ENCODE measurements at regions not wholly inside any gene's neighbourhood (a gene's known extent, or its start where the extent isn't known, plus 50 kb on each side); places are given as distances from the start of the nearest gene placed in this dataset.

DNA sequence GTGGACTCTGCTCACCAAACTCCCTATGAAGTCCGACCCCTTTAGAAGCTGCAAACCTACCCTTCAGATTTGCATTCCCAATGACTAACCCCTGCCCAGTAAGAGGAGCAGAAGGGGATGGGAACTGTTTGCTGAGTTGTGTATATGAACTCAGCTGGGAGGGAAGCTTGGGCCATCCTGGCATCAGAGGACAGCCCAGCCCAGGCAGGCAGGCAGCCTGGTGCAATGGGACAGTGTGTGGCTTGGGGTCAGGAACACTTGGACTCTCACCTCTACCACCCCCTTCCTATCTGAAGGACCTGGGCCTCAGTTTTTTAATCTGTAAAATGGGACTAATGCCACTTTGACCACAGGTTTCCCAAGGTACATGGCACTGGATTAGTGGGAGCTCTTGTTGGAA is 147.4 kb upstream of the GPR26 start:
- intact Hi-C loops (cut with micrococcal nuclease), result no loop called here
- H3K9me3 Mint-ChIP-seq, result no peaks in the 10 kb centered on the region
- H3K4me1 ChIP-seq (ENCODE audit: insufficient read depth, low read length), result no peaks in the 10 kb centered on the region
- H3K4me1 Mint-ChIP-seq, result no peaks in the 10 kb centered on the region
- no peaks in the 10 kb centered on the region for H3K27me3 ChIP-seq (ENCODE audit: insufficient read depth, low read length)
- H3K27ac Mint-ChIP-seq, result no peak overlapping the region
- no peaks in the 10 kb centered on the region for H3K36me3 Mint-ChIP-seq
- no peak for DNase-seq
- H3K9me3 ChIP-seq (ENCODE audit: control insufficient read depth in 1 of 2, low read length in 2 of 2), result no peaks in the 10 kb centered on the region
- H3K4me3 ChIP-seq (ENCODE audit: low read length in 2 of 2), result no peak overlapping the region
- H3K27ac ChIP-seq (ENCODE audit: low read depth, low read length), result no peak overlapping the region
- no peak overlapping the region for H3K4me3 Mint-ChIP-seq
- POLR2A ChIA-PET (ENCODE audit: partially characterized antibody), result no interaction called here
- CTCF ChIA-PET (ENCODE audit: partially characterized antibody), result no interaction called here
- H3K36me3 ChIP-seq (ENCODE audit: insufficient read depth, low read length), result no peaks in the 10 kb centered on the region
- peaks cover 3 to 21% of the 10 kb centered on the region in 2 donors for H3K27me3 Mint-ChIP-seq

DNA sequence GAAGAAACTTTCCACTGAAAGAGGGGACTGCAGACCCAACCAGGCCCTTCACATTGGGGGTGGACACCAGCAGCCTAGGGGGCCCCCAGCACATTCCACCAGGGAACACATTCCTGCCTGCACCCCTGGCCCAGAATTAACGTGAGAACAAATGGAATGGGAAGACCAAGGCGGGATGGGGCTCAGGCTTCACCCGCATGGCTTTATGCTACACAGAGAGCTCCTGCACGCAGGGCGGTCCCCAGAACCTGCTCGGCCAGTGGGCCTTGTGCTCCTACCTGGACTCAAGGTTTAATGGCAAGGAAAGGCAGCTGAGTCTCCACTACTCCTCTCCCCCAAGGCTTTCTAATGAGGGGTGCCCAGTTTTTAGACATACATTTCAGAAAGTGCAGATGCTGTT is 146.3 kb upstream of the GPR26 start:
- Histone ChIP-seq H3K36me3 (ENCODE audit: insufficient read depth, low read length) (no peaks in the 10 kb centered on the region), H3K27ac (ENCODE audit: low read depth, low read length) (no peak overlapping the region), H3K4me1 (ENCODE audit: insufficient read depth, low read length) (no peaks in the 10 kb centered on the region), H3K4me3 (ENCODE audit: low read length in 2 of 2) (no peak overlapping the region), H3K27me3 (ENCODE audit: insufficient read depth, low read length) (no peaks in the 10 kb centered on the region), H3K9me3 (ENCODE audit: control insufficient read depth in 1 of 2, low read length in 2 of 2) (no peaks in the 10 kb centered on the region)
- H3K4me3 Mint-ChIP-seq, result no peak overlapping the region
- H3K27me3 Mint-ChIP-seq, result peaks cover 3 to 22% of the 10 kb centered on the region in 2 donors
- ChIA-PET POLR2A (ENCODE audit: partially characterized antibody) (no interaction called here), CTCF (ENCODE audit: partially characterized antibody) (no interaction called here)
- DNase-seq, result no peak
- no peak overlapping the region for H3K27ac Mint-ChIP-seq
- no peaks in the 10 kb centered on the region for H3K4me1 Mint-ChIP-seq
- H3K36me3 Mint-ChIP-seq, result no peaks in the 10 kb centered on the region
- no peaks in the 10 kb centered on the region for H3K9me3 Mint-ChIP-seq
- intact Hi-C loops (cut with micrococcal nuclease), result no loop called here

DNA sequence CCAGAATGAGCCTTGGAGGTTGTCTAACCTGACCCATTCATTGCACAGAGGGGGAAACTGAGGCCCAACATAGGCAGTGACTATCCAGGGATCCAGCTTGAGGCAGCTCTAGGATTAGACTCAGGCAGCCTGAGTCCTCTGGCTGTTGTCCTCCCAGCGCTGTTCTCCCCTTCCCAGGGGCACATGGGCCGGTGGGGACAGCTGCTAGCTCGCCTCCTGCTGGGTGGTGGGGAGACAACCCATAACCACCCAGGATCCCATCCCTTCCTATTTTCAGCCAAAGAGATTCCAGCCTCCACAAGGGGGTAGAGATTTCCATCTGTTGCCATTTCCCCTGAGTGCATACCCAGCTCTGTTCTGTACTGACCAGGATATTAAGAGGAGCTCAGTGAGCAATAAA is 145.1 kb upstream of the GPR26 start:
- Mint-ChIP-seq H3K9me3 (no peaks in the 10 kb centered on the region), H3K27me3 (peaks cover 3 to 18% of the 10 kb centered on the region in 2 donors), H3K36me3 (no peaks in the 10 kb centered on the region), H3K27ac (no peak overlapping the region), H3K4me1 (no peaks in the 10 kb centered on the region), H3K4me3 (no peak overlapping the region)
- POLR2A ChIA-PET (ENCODE audit: partially characterized antibody), result no interaction called here
- no peak for DNase-seq
- H3K4me1 ChIP-seq (ENCODE audit: insufficient read depth, low read length), result no peaks in the 10 kb centered on the region
- no peaks in the 10 kb centered on the region for H3K9me3 ChIP-seq (ENCODE audit: control insufficient read depth in 1 of 2, low read length in 2 of 2)
- no peaks in the 10 kb centered on the region for H3K36me3 ChIP-seq (ENCODE audit: insufficient read depth, low read length)
- no peaks in the 10 kb centered on the region for H3K27me3 ChIP-seq (ENCODE audit: insufficient read depth, low read length)
- intact Hi-C loops (cut with micrococcal nuclease), result no loop called here
- CTCF ChIA-PET (ENCODE audit: partially characterized antibody), result no interaction called here
- H3K4me3 ChIP-seq (ENCODE audit: low read length in 2 of 2), result no peak overlapping the region
- H3K27ac ChIP-seq (ENCODE audit: low read depth, low read length), result no peak overlapping the region

DNA sequence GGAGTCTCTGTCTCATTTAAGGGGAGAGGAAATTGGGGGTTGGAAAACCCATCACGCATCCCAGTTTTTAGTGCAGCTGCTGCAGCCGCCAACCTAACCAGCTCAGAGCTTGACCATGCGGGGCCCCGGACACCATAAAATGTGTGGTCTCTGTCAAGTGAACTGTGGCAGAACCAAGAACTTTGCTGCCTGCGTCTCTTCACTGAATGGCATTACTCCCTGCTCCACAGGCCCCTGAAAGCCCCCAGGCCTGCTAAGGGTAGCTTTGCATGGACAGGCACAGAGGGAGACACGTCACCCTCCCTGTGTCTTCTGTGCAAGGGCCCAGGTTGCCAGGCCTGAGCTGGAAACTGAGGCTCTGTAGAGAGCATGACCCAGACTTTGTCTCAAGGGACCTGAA is 144.6 kb upstream of the GPR26 start:
- no peaks in the 10 kb centered on the region for H3K27me3 ChIP-seq (ENCODE audit: insufficient read depth, low read length)
- POLR2A ChIA-PET (ENCODE audit: partially characterized antibody), result no interaction called here
- H3K4me3 Mint-ChIP-seq, result no peak overlapping the region
- H3K36me3 Mint-ChIP-seq, result no peaks in the 10 kb centered on the region
- H3K9me3 Mint-ChIP-seq, result no peaks in the 10 kb centered on the region
- no peaks in the 10 kb centered on the region for H3K36me3 ChIP-seq (ENCODE audit: insufficient read depth, low read length)
- CTCF ChIA-PET (ENCODE audit: partially characterized antibody), result no interaction called here
- no peak overlapping the region for H3K4me3 ChIP-seq (ENCODE audit: low read length in 2 of 2)
- H3K27me3 Mint-ChIP-seq, result peaks cover 3 to 13% of the 10 kb centered on the region in 2 donors
- intact Hi-C loops (cut with micrococcal nuclease), result no loop called here
- no peak for DNase-seq
- H3K9me3 ChIP-seq (ENCODE audit: control insufficient read depth in 1 of 2, low read length in 2 of 2), result no peaks in the 10 kb centered on the region
- no peaks in the 10 kb centered on the region for H3K4me1 ChIP-seq (ENCODE audit: insufficient read depth, low read length)
- H3K27ac ChIP-seq (ENCODE audit: low read depth, low read length), result no peak overlapping the region
- no peaks in the 10 kb centered on the region for H3K4me1 Mint-ChIP-seq
- no peak overlapping the region for H3K27ac Mint-ChIP-seq

DNA sequence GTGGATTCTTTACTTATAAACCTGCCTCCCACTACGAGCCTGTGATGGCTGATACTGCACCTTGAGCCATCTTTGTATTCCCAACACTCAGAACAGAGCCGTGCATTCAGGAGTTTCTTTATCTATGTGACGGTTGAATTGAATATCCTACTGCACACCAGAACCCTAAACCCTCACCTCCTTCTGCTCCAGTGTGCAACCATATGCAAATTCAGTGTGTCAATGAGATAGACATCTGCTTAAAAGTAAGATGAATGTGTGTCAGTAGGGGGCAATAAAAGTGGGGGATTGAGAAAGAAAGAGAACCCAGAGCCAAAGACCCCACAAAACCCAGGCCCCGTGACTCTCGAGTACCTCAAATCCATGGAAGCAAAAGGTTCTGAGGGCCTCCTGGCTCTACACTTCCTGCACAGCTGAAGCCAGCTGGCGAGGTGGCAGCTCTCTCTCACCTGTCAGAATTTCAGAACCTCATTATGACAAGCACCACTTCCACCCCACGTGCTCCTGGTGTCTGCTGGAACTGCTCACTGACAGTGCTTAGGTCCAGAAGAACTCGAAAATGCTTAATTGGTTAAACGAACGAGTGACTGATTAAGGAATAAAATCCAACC is 143.3 kb upstream of the GPR26 start:
- H3K27ac Mint-ChIP-seq, result no peak overlapping the region
- no peak overlapping the region for H3K4me3 Mint-ChIP-seq
- DNase-seq, result no peak
- H3K4me1 ChIP-seq (ENCODE audit: insufficient read depth, low read length), result no peaks in the 10 kb centered on the region
- H3K27me3 ChIP-seq (ENCODE audit: insufficient read depth, low read length), result no peaks in the 10 kb centered on the region
- H3K36me3 Mint-ChIP-seq, result no peaks in the 10 kb centered on the region
- intact Hi-C loops (cut with micrococcal nuclease), result no loop called here
- no peaks in the 10 kb centered on the region for H3K9me3 ChIP-seq (ENCODE audit: control insufficient read depth in 1 of 2, low read length in 2 of 2)
- no peaks in the 10 kb centered on the region for H3K36me3 ChIP-seq (ENCODE audit: insufficient read depth, low read length)
- POLR2A ChIA-PET (ENCODE audit: partially characterized antibody), result no interaction called here
- H3K27me3 Mint-ChIP-seq, result peaks cover 4 to 12% of the 10 kb centered on the region in 2 donors
- no peak overlapping the region for H3K4me3 ChIP-seq (ENCODE audit: low read length in 2 of 2)
- H3K27ac ChIP-seq (ENCODE audit: low read depth, low read length), result no peak overlapping the region
- H3K9me3 Mint-ChIP-seq, result no peaks in the 10 kb centered on the region
- CTCF ChIA-PET (ENCODE audit: partially characterized antibody), result no interaction called here
- no peaks in the 10 kb centered on the region for H3K4me1 Mint-ChIP-seq

DNA sequence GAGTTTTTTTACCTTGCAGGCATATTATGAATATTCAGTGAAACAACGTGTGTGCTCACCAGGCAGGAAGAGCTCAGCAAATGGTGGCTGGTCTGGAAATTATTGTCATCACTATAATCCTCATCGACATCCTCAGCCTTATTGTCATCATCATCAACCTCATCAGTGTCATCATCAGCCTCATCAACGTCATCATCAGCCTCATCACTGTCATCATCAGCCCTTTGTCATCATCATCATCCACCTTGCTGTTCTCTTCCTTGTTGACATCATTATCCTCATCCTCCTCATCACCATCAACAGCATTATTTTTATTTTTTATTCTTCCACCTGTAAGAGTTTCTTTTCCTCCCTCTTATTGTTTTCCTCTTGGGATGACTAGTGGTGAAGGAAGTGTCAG is 142.3 kb upstream of the GPR26 start:
- H3K9me3 ChIP-seq (ENCODE audit: control insufficient read depth in 1 of 2, low read length in 2 of 2), result no peaks in the 10 kb centered on the region
- Mint-ChIP-seq H3K27ac (no peak overlapping the region), H3K4me1 (no peaks in the 10 kb centered on the region), H3K4me3 (no peak overlapping the region), H3K9me3 (no peaks in the 10 kb centered on the region), H3K27me3 (peaks cover 4 to 12% of the 10 kb centered on the region in 2 donors), H3K36me3 (no peaks in the 10 kb centered on the region)
- intact Hi-C loops (cut with micrococcal nuclease), result no loop called here
- ChIA-PET POLR2A (ENCODE audit: partially characterized antibody) (no interaction called here), CTCF (ENCODE audit: partially characterized antibody) (no interaction called here)
- no peaks in the 10 kb centered on the region for H3K36me3 ChIP-seq (ENCODE audit: insufficient read depth, low read length)
- H3K4me1 ChIP-seq (ENCODE audit: insufficient read depth, low read length), result no peaks in the 10 kb centered on the region
- no peak for DNase-seq
- no peak overlapping the region for H3K4me3 ChIP-seq (ENCODE audit: low read length in 2 of 2)
- no peak overlapping the region for H3K27ac ChIP-seq (ENCODE audit: low read depth, low read length)
- H3K27me3 ChIP-seq (ENCODE audit: insufficient read depth, low read length), result no peaks in the 10 kb centered on the region

DNA sequence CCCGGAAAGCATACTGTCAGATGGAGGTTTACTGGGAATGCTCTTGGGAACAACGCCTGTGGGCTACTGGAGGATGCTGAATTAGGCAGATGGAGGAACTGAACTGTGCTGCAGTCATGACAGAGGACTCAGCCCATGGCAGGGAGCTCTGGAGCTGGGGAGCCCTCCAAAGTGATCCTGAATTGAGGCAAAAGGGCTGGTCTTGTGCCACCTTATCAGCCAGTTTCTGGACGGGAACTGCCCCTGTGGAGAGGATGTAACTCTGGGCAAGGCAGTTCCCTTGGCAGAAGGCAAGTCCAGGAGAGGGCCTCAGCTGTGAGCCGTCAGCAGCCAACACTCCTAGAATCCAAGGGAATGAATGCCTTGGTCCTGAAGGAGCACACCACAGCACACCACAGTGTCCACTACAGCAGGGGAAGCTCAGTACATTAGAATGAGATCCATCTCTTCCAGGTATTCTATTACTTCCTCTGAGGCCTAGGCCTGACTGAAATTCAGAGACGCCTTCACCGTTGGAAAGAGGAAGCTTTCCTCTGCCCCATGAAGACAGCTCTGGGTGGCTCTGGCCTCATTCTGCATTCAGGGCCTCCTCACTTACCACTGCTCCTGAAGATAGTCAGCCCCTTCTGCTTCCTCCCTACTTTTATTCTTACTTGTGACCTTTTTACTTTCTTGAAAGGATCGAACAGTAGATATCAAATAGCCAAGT is 139.6 kb upstream of the GPR26 start:
- Histone ChIP-seq H3K4me1 (ENCODE audit: insufficient read depth, low read length) (no peaks in the 10 kb centered on the region), H3K4me3 (ENCODE audit: low read length in 2 of 2) (no peak overlapping the region), H3K36me3 (ENCODE audit: insufficient read depth, low read length) (no peaks in the 10 kb centered on the region), H3K27ac (ENCODE audit: low read depth, low read length) (no peak overlapping the region), H3K27me3 (ENCODE audit: insufficient read depth, low read length) (no peaks in the 10 kb centered on the region), H3K9me3 (ENCODE audit: control insufficient read depth in 1 of 2, low read length in 2 of 2) (no peaks in the 10 kb centered on the region)
- no peak overlapping the region for H3K4me3 Mint-ChIP-seq
- DNase-seq, result no peak
- POLR2A ChIA-PET (ENCODE audit: partially characterized antibody), result no interaction called here
- H3K4me1 Mint-ChIP-seq, result no peaks in the 10 kb centered on the region
- peaks cover 0 to 2% (median 0%) of the 10 kb centered on the region in 8 donors for H3K9me3 Mint-ChIP-seq
- CTCF ChIA-PET (ENCODE audit: partially characterized antibody), result no interaction called here
- intact Hi-C loops (cut with micrococcal nuclease), result no loop called here
- no peaks in the 10 kb centered on the region for H3K36me3 Mint-ChIP-seq
- H3K27me3 Mint-ChIP-seq, result peaks cover 7 to 22% of the 10 kb centered on the region in 2 donors
- no peak overlapping the region for H3K27ac Mint-ChIP-seq
